ENCODE measurements at regions not wholly inside any gene's neighbourhood (a gene's known extent, or its start where the extent isn't known, plus 50 kb on each side); places are given as distances from the start of the nearest gene placed in this dataset.

- peak in 1 of 2 experiments; percentile 7 for DNase-seq (ENCODE audit: low read depth in 2 of 2)
These were observed 538.6 kb downstream of the ANKRD50 start for GRCh38 chr4:124173912-124174311.

GRCh38 chr4:124177647-124178425 is 534.7 kb downstream of the ANKRD50 start:
- no peak for DNase-seq (ENCODE audit: low read depth in 2 of 2)

- DNase-seq (ENCODE audit: low read depth in 2 of 2), result no peak
These were observed 534.0 kb downstream of the ANKRD50 start for GRCh38 chr4:124178449-124179021.

- no peak for DNase-seq (ENCODE audit: low read depth in 2 of 2)
These were observed 532.9 kb downstream of the ANKRD50 start for GRCh38 chr4:124179506-124180186.

GRCh38 chr4:124181039-124181438 is 531.5 kb downstream of the ANKRD50 start:
- no peak for DNase-seq (ENCODE audit: low read depth in 2 of 2)

- DNase-seq (ENCODE audit: low read depth in 2 of 2), result no peak
These were observed 529.3 kb downstream of the ANKRD50 start for GRCh38 chr4:124183231-124183630.

- DNase-seq (ENCODE audit: low read depth in 2 of 2), result no peak
These were observed 528.6 kb downstream of the ANKRD50 start for GRCh38 chr4:124183926-124184325.

GRCh38 chr4:124184792-124185191 is 527.7 kb downstream of the ANKRD50 start:
- no peak for DNase-seq (ENCODE audit: low read depth in 2 of 2)

- DNase-seq (ENCODE audit: low read depth in 2 of 2), result no peak
These were observed 523.9 kb downstream of the ANKRD50 start for GRCh38 chr4:124188595-124188994.

- no peak for DNase-seq (ENCODE audit: low read depth in 2 of 2)
These were observed 523.0 kb downstream of the ANKRD50 start for GRCh38 chr4:124189545-124189944.

- no peak for DNase-seq (ENCODE audit: low read depth in 2 of 2)
These were observed 521.2 kb downstream of the ANKRD50 start for GRCh38 chr4:124191329-124191728.

- no peak for DNase-seq (ENCODE audit: low read depth in 2 of 2)
These were observed 520.0 kb downstream of the ANKRD50 start for GRCh38 chr4:124192544-124192943.

- no peak for DNase-seq (ENCODE audit: low read depth in 2 of 2)
These were observed 513.3 kb downstream of the ANKRD50 start for GRCh38 chr4:124199185-124199584.

- no peak for DNase-seq (ENCODE audit: low read depth in 2 of 2)
These were observed 512.8 kb downstream of the ANKRD50 start for GRCh38 chr4:124199755-124200154.

GRCh38 chr4:124201636-124202035 is 510.9 kb downstream of the ANKRD50 start:
- DNase-seq (ENCODE audit: low read depth in 2 of 2), result no peak

GRCh38 chr4:124202099-124202498 is 510.4 kb downstream of the ANKRD50 start:
- DNase-seq (ENCODE audit: low read depth in 2 of 2), result no peak

GRCh38 chr4:124203613-124204238 is 508.8 kb downstream of the ANKRD50 start:
- peak; percentile 71 to 72 for DNase-seq (ENCODE audit: low read depth in 2 of 2)

- DNase-seq (ENCODE audit: low read depth in 2 of 2), result peak in 1 of 2 experiments; percentile 52
These were observed 505.5 kb downstream of the ANKRD50 start for GRCh38 chr4:124206779-124207605.

- no peak for DNase-seq (ENCODE audit: low read depth in 2 of 2)
These were observed 503.3 kb downstream of the ANKRD50 start for GRCh38 chr4:124209211-124209610.

- no peak for DNase-seq (ENCODE audit: low read depth in 2 of 2)
These were observed 502.9 kb downstream of the ANKRD50 start for GRCh38 chr4:124209626-124210025.

- no peak for DNase-seq (ENCODE audit: low read depth in 2 of 2)
These were observed 501.8 kb downstream of the ANKRD50 start for GRCh38 chr4:124210746-124211145.
